Epithelial cell of esophagus (primary cell): ENCODE measurements at regions not wholly inside any gene's neighbourhood (a gene's known extent, or its start where the extent isn't known, plus 50 kb on each side); places are given as distances from the start of the nearest gene placed in this dataset.

Source experiments
- DNase-seq: peaks from one replicate; pipeline ENCODE4 v3.0.0; 2010; ENCODE audit warnings: low read depth
- H3K4me3 ChIP-seq: 2 replicates; pipeline ENCODE4 v1.5.1; 2011; ENCODE audit warnings: mild to moderate bottlenecking, low read length, control low read depth
- TF ChIP-seq, protein P1 (sequence below): IDR thresholded peaks from 2 replicates; pipeline ENCODE4 v1.5.1; 2011; ENCODE audit warnings: low read depth, mild to moderate bottlenecking, low read length, control low read depth, inconsistent platforms; ENCODE audit not compliant: insufficient read depth; ENCODE audit errors: missing control alignments

DNA sequence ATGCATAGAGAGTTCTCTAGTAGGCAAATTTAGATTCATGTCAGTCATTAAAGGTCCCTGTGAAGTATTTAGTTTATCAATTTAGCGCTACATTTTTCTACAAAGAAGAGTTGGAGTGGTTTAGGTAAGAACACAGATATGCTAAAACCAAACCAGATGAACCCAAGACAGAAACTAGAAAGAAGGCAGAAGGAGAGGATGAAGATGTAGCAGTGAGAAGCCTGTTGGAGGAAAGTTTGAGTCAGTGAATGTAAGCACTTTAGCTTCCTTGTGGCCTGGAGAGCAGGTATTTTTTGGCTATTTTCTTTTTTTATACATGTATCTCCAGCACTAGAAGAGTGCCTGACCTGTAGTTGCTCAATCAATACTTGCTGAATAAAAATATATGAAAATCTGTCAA, 223.7 kb downstream of the KCNRG start:
- no peak overlapping the region for H3K4me3 ChIP-seq
- no peak for DNase-seq
- TF ChIP-seq, protein P1, sequence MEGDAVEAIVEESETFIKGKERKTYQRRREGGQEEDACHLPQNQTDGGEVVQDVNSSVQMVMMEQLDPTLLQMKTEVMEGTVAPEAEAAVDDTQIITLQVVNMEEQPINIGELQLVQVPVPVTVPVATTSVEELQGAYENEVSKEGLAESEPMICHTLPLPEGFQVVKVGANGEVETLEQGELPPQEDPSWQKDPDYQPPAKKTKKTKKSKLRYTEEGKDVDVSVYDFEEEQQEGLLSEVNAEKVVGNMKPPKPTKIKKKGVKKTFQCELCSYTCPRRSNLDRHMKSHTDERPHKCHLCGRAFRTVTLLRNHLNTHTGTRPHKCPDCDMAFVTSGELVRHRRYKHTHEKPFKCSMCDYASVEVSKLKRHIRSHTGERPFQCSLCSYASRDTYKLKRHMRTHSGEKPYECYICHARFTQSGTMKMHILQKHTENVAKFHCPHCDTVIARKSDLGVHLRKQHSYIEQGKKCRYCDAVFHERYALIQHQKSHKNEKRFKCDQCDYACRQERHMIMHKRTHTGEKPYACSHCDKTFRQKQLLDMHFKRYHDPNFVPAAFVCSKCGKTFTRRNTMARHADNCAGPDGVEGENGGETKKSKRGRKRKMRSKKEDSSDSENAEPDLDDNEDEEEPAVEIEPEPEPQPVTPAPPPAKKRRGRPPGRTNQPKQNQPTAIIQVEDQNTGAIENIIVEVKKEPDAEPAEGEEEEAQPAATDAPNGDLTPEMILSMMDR, result no peak

DNA sequence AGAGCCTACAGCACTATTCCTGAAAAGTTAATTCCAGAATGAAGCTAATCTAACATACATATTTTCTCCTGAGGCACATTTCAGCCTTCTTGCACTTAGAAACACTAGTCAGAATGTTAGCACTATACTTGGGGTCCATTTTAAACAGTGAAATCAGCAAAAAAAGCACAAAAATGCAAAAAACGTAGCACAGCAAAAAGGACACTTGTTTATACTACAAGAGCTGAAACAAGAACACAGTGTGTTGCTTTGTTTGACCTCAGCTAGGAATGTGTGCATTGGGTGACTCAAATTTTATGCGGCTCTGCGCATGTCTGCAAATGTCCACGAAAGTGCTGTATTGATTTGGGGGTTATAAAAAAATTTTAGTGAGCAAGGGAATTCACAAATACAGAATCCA, 226.2 kb downstream of the KCNRG start:
- H3K4me3 ChIP-seq, result no peak overlapping the region
- no peak for DNase-seq
- TF ChIP-seq, protein P1, result no peak

DNA sequence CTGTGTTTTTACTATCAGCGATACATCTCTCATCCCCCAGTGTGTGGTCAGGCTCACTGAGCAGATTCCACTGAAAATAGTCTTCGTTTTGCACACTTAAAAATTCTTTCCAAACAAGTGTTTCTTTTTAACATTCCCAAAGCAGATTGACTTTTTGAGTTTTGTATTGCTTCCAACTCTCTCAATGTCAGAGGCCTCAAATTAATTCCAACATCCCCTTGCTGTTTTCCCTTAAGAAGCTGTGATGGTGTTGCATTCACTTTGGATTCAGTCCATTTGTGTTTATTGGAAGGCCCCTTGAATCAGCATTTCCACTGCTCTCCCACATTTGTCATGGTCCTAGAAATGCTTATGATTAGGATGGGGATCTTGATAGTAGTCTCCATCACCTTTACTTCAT, 228.7 kb downstream of the KCNRG start:
- TF ChIP-seq, protein P1, result no peak

DNA sequence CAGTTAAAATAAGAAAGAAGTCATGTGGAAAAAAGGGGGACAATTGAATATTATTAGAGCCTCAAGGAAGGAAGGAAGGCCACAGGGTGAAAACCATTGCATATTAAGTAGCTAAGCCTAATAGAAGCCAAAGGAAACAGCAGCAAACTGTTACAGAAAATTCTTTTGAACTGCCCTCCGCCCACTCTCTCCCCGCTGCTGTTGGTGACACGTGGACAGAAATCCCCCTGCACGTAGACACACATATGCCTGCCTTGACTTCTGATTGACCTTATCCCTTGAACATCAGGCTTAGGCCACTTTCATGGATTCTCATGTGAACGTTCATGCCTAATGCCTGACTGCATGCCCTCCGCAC, 229.1 kb downstream of the KCNRG start:
- DNase-seq, result no peak
- TF ChIP-seq, protein P1, result no peak
- no peak overlapping the region for H3K4me3 ChIP-seq

More for the DNA sequence above, 228.7 kb downstream of the KCNRG start:
- DNase-seq, result no peak
- no peak overlapping the region for H3K4me3 ChIP-seq

DNA sequence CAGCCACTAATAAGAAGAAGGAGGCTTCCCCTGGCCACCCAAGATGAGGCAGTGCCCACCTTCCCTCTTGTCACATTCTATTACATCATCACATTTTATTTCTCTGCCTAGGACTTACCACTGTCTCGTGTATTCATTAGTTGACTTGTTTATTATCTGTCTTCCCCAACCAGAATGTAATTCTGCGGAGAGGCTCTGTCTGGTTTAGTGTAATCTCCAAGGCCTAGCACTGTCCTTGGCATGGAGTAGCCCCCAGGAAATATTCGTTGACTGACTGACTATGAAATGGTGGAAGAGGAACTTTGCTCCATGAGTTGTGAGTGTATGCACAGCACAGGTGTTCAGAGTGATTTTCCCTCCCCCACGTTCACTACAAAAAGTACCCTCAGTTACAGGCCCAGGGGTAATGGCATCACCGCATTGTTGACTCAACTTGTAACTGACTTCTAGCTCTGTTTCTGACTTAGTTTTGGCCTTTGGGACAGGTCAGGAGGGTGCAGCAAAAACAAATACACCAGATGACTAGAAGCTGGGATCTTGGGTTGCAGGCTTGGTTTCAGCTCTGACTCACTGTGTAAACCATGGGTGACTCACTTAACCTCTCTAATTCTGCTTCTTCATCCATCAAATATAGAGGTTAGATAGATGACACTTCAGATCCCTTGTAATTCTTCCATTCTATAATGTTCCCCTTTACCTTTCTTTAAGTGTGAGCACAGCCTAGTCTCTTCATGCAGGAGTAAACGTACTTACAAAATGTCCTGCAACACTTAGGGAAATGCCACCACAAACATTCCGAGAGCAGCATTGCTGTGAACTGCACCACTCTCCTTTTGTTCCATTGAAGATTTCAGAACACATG, 229.7 kb downstream of the KCNRG start:
- DNase-seq, result peak; percentile 92
- no peak overlapping the region for H3K4me3 ChIP-seq
- TF ChIP-seq, protein P1, result no peak

DNA sequence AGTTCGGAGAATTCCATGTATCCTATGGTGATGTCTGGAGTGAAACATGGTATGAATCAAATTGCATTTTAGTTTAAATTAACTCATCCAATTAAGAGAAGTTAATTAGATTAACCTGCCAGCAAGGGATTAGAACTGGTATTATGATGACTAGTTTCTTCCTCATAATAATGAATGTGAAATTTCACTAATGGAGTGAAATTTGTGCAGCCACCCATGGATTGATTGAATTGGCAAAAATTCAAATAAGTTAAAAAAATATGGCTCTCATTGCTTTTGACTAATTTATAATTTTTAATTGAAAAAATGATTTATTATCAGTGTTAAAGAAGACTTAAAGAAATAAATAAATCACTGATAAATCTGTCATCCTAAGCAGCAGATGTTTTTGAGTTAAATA, 232.0 kb downstream of the KCNRG start:
- no peak for DNase-seq
- H3K4me3 ChIP-seq, result no peak overlapping the region
- TF ChIP-seq, protein P1, result no peak
